OCI-LY1 (cell line): ENCODE measurements at regions not wholly inside any gene's neighbourhood (a gene's known extent, or its start where the extent isn't known, plus 50 kb on each side); places are given as distances from the start of the nearest gene placed in this dataset.

ENCODE experiments used
- CTCF ChIP-seq: fragments of 200-600 bp; sonication (generic), shearing (Covaris generic); IDR thresholded peaks from 2 replicates; pipeline ENCODE4 v1.5.1; 2017; ENCODE audit warnings: mild to moderate bottlenecking, antibody characterized with exemption, low read length, moderate library complexity, mixed read lengths
- EZH2 ChIP-seq: fragments of 200-600 bp; sonication (generic), shearing (Covaris generic); IDR thresholded peaks from 2 replicates; pipeline ENCODE4 v1.8.0; 2017; ENCODE audit warnings: borderline replicate concordance, mixed run types, mild to moderate bottlenecking, antibody characterized with exemption, low read length, moderate library complexity, mixed read lengths

GRCh38 chr4:4670869-4671268, 129.0 kb upstream of the STX18 start:
- no peak for TF ChIP-seq EZH2
- TF ChIP-seq CTCF = no peak
